Sigmoid colon (tissue), 6 donors: ENCODE measurements at regions not wholly inside any gene's neighbourhood (a gene's known extent, or its start where the extent isn't known, plus 50 kb on each side); places are given as distances from the start of the nearest gene placed in this dataset.

ENCODE experiments used
- DNase-seq: peaks from one replicate; pipeline ENCODE4 v3.0.0-alpha.2; 2019
- H3K27ac ChIP-seq, 4 donors: fragments of 200-600 bp; sonication (generic); one replicate each; pipeline ENCODE4 v1.5.1; 2016 to 2019; ENCODE audit warnings: mild to moderate bottlenecking in 1 of 4
- H3K27me3 ChIP-seq, 3 donors: fragments of 200-600 bp; sonication (generic); one replicate each; pipeline ENCODE4 v1.5.1; 2019; ENCODE audit warnings: mild to moderate bottlenecking in 1 of 3
- H3K36me3 ChIP-seq, 4 donors: fragments of 200-600 bp; sonication (generic); one replicate each; pipeline ENCODE4 v1.5.1; 2016 to 2019
- H3K4me1 ChIP-seq, 4 donors: fragments of 200-600 bp; sonication (generic); one replicate each; pipeline ENCODE4 v1.5.1; 2017 to 2019
- H3K4me3 ChIP-seq, 4 donors: fragments of 200-600 bp; sonication (generic); one replicate each; pipeline ENCODE4 v1.5.1; 2017 to 2019; ENCODE audit warnings: mild to moderate bottlenecking in 2 of 4, moderate library complexity in 1 of 4
- H3K9me3 ChIP-seq, 4 donors: fragments of 200-600 bp in 3 of 4; sonication (generic) in 3 of 4; one replicate each; pipeline versions ENCODE4 v1.5.1 to v1.6.1; 2013 to 2019
- CTCF ChIP-seq, 4 experiments: fragments of 450-650 bp in 3 of 4; fragments of 200-600 bp in 1 of 4; IDR thresholded peaks; one replicate each; pipeline ENCODE4 v1.5.1; 2016 to 2019; ENCODE audit warnings: antibody characterized with exemption in 4 of 4, mild to moderate bottlenecking in 3 of 4, moderate library complexity in 2 of 4
- EP300 ChIP-seq, 4 donors: sonication (generic); formaldehyde crosslinking; IDR thresholded peaks; one replicate each; pipeline ENCODE4 v1.6.1; 2017; ENCODE audit warnings: antibody characterized with exemption in 4 of 4
- POLR2A ChIP-seq, 2 donors: fragments of 450-650 bp; IDR thresholded peaks; one replicate each; pipeline ENCODE4 v1.6.1; 2016; ENCODE audit warnings: antibody characterized with exemption in 2 of 2, mild to moderate bottlenecking in 2 of 2, moderate library complexity in 2 of 2
- POLR2AphosphoS5 ChIP-seq, 4 donors: sonication (generic); formaldehyde crosslinking; IDR thresholded peaks; one replicate each; pipeline ENCODE4 v1.6.1; 2017; ENCODE audit warnings: antibody characterized with exemption in 4 of 4
- WGBS, 2 donors: extraction: QIAGEN DNeasy Blood & Tissue Kit; methylation state at CpG; one replicate each; pipeline ENCODE4 v1.1.7; 2013; 5-methylcytosine and 5-hydroxymethylcytosine counted together
- intact Hi-C: fragments of 100-400 bp; cut with DNase I; formaldehyde crosslinking; loops from one replicate; pipeline ENCODE4 v1.15.1; 2023
- donor health status: healthy with polysubstance abuse.
- donor health status: healthy.

GRCh38 chr3:152524198-152525140 lies 255.7 kb downstream of the MBNL1 start:
- Histone ChIP-seq H3K27ac (no peak overlapping the region), H3K4me1 (peaks cover 0 to 8% (median 0%) of the 10 kb centered on the region in 4 donors), H3K36me3 (no peaks in the 10 kb centered on the region), H3K27me3 (no peaks in the 10 kb centered on the region), H3K9me3 (no peaks in the 10 kb centered on the region), H3K4me3 (no peak overlapping the region)
- no peak for DNase-seq
- 71 to 78% methylated on average over 3 of the region's 3 CpGs for WGBS, 2 donors
- intact Hi-C loops: loop anchor here (5.0 to 10.0 kb wide), 2 partner anchors 52 to 600 kb away; no protein-coding TSS in a partner anchor
- TF ChIP-seq CTCF (IDR thresholded peaks at IDR 0.05): peak; percentile 65 to 90 (median 82)
- no peak for TF ChIP-seq POLR2AphosphoS5 (IDR thresholded peaks at IDR 0.05)

GRCh38 chr3:152531717-152532116 lies 263.0 kb downstream of the MBNL1 start:
- DNase-seq: no peak
- intact Hi-C loops: no loop called here
- Histone ChIP-seq H3K36me3 (no peaks in the 10 kb centered on the region), H3K9me3 (peaks cover 0 to 2% (median 0%) of the 10 kb centered on the region in 4 donors), H3K27ac (no peak overlapping the region), H3K4me1 (no peaks in the 10 kb centered on the region), H3K27me3 (no peaks in the 10 kb centered on the region), H3K4me3 (no peak overlapping the region)
- TF ChIP-seq EP300 (IDR thresholded peaks at IDR 0.05) (no peak), POLR2A (IDR thresholded peaks at IDR 0.05) (no peak), CTCF (IDR thresholded peaks at IDR 0.05) (no peak), POLR2AphosphoS5 (IDR thresholded peaks at IDR 0.05) (no peak)

- intact Hi-C loops: no loop called here
- 95 to 97% methylated on average over 1 of the region's 1 CpG for WGBS, 2 donors
- H3K36me3 ChIP-seq: no peaks in the 10 kb centered on the region
- DNase-seq: no peak
- TF ChIP-seq EP300 (IDR thresholded peaks at IDR 0.05) (no peak), POLR2A (IDR thresholded peaks at IDR 0.05) (no peak), CTCF (IDR thresholded peaks at IDR 0.05) (no peak), POLR2AphosphoS5 (IDR thresholded peaks at IDR 0.05) (no peak)
- H3K4me1 ChIP-seq: no peaks in the 10 kb centered on the region
- H3K9me3 ChIP-seq: peaks cover 0 to 2% (median 0%) of the 10 kb centered on the region in 4 donors
- H3K4me3 ChIP-seq: no peak overlapping the region
- H3K27ac ChIP-seq: no peak overlapping the region
- H3K27me3 ChIP-seq: no peaks in the 10 kb centered on the region
Observed at GRCh38 chr3:152538518-152538917, 269.8 kb downstream of the MBNL1 start.

- intact Hi-C loops: no loop called here
- H3K4me1 ChIP-seq: no peaks in the 10 kb centered on the region
- DNase-seq: no peak
- peaks cover 0 to 2% (median 0%) of the 10 kb centered on the region in 4 donors for H3K9me3 ChIP-seq
- no peak overlapping the region for H3K4me3 ChIP-seq
- 96 to 97% methylated on average over 2 of the region's 2 CpGs for WGBS, 2 donors
- TF ChIP-seq POLR2AphosphoS5 (IDR thresholded peaks at IDR 0.05) (no peak), EP300 (IDR thresholded peaks at IDR 0.05) (no peak), CTCF (IDR thresholded peaks at IDR 0.05) (no peak), POLR2A (IDR thresholded peaks at IDR 0.05) (no peak)
- no peaks in the 10 kb centered on the region for H3K27me3 ChIP-seq
- no peak overlapping the region for H3K27ac ChIP-seq
- no peaks in the 10 kb centered on the region for H3K36me3 ChIP-seq
Observed at GRCh38 chr3:152539191-152539764, 270.5 kb downstream of the MBNL1 start.
